Transverse colon (tissue), 4 donors: ENCODE measurements at regions not wholly inside any gene's neighbourhood (a gene's known extent, or its start where the extent isn't known, plus 50 kb on each side); places are given as distances from the start of the nearest gene placed in this dataset.

Experiments used
- EP300 ChIP-seq: sonication (generic); formaldehyde crosslinking; IDR thresholded peaks from one replicate; pipeline ENCODE4 v1.6.1; 2017; ENCODE audit warnings: antibody characterized with exemption, low read depth
- POLR2AphosphoS5 ChIP-seq, 3 donors: sonication (generic); formaldehyde crosslinking; IDR thresholded peaks; one replicate each; pipeline ENCODE4 v1.6.1; 2016; ENCODE audit warnings: antibody characterized with exemption in 3 of 3
- TF ChIP-seq, protein P1 (sequence below), 5 experiments: fragments of 200-600 bp in 3 of 5; fragments of 450-650 bp in 2 of 5; sonication (generic) in 3 of 5; IDR thresholded peaks; 1 replicate in 2 of 5; 2 replicates in 3 of 5; pipeline ENCODE4 v1.5.1; 2016 to 2017; ENCODE audit warnings: antibody characterized with exemption in 5 of 5, inconsistent platforms in 3 of 5, mild to moderate bottlenecking in 2 of 5, moderate library complexity in 1 of 5

DNA sequence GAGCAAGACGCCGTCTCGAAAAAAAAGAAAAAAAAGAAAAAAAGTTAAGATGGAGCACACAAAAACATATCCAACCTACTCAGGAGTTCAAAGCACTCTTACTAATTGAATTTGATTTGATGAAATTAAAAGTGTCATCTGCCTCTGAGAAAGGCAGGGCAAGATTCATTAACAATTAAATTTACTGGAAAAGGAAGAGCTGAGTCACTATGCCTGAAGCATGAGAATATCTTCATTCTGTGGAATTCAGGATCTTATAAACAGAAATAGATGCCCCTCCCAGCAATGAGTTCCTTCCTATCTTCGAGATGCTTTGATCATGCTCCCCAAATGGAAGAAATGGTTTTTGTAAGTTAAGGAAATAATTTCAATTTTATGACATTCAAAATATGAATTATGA is 61.0 kb upstream of the ST3GAL6 start:
- TF ChIP-seq, protein P1, sequence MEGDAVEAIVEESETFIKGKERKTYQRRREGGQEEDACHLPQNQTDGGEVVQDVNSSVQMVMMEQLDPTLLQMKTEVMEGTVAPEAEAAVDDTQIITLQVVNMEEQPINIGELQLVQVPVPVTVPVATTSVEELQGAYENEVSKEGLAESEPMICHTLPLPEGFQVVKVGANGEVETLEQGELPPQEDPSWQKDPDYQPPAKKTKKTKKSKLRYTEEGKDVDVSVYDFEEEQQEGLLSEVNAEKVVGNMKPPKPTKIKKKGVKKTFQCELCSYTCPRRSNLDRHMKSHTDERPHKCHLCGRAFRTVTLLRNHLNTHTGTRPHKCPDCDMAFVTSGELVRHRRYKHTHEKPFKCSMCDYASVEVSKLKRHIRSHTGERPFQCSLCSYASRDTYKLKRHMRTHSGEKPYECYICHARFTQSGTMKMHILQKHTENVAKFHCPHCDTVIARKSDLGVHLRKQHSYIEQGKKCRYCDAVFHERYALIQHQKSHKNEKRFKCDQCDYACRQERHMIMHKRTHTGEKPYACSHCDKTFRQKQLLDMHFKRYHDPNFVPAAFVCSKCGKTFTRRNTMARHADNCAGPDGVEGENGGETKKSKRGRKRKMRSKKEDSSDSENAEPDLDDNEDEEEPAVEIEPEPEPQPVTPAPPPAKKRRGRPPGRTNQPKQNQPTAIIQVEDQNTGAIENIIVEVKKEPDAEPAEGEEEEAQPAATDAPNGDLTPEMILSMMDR (IDR thresholded peaks at IDR 0.05): no peak
- TF ChIP-seq POLR2AphosphoS5 (IDR thresholded peaks at IDR 0.05) (no peak), EP300 (no peak)
